ENCODE measurements at regions not wholly inside any gene's neighbourhood (a gene's known extent, or its start where the extent isn't known, plus 50 kb on each side); places are given as distances from the start of the nearest gene placed in this dataset.

- Histone ChIP-seq H3K9me2 (replicated peaks; ENCODE audit: insufficient read depth, low read length) (no peaks in the 10 kb centered on the region), H3K79me2 (ENCODE audit: low read length) (no peaks in the 10 kb centered on the region), H3K27me3 (replicated peaks; ENCODE audit: insufficient read depth, low read length) (no peaks in the 10 kb centered on the region), H3K9ac (ENCODE audit: low read length) (no peak overlapping the region), H3K27ac (ENCODE audit: low read length) (no peak overlapping the region), H3K9me3 (replicated peaks; ENCODE audit: insufficient read depth, low read length) (no peaks in the 10 kb centered on the region), H3F3A (ENCODE audit: insufficient read depth, low read length) (no peaks in the 10 kb centered on the region), H4K20me1 (ENCODE audit: insufficient read depth, low read length) (no peaks in the 10 kb centered on the region), H3K4me1 (ENCODE audit: low read length) (no peaks in the 10 kb centered on the region), H3K4me2 (ENCODE audit: low read depth, low read length) (no peak overlapping the region), H3K36me3 (replicated peaks; ENCODE audit: insufficient read depth, low read length) (no peaks in the 10 kb centered on the region), H3K4me3 (ENCODE audit: low read length) (no peak overlapping the region), H2AFZ (ENCODE audit: low read length) (no peak overlapping the region)
- DNase-seq: no peak
- TF ChIP-seq EZH2phosphoT487 (IDR thresholded peaks at IDR 0.05; ENCODE audit: low read length) (no peak), CTCF (IDR thresholded peaks at IDR 0.05; ENCODE audit: low read length) (no peak), EZH2 (optimal IDR thresholded peaks at IDR 0.05; ENCODE audit: low read depth, low read length) (no peak)
Measured at GRCh38 chr1:208933984-208934525, 649.5 kb upstream of the CAMK1G start.

GRCh38 chr1:208934933-208935332, 648.6 kb upstream of the CAMK1G start:
- DNase-seq: no peak
- no peaks in the 10 kb centered on the region for H3K36me3 ChIP-seq (replicated peaks; ENCODE audit: insufficient read depth, low read length)
- H3K4me3 ChIP-seq (ENCODE audit: low read length): no peak overlapping the region
- no peak overlapping the region for H3K27ac ChIP-seq (ENCODE audit: low read length)
- H3K9me3 ChIP-seq (replicated peaks; ENCODE audit: insufficient read depth, low read length): no peaks in the 10 kb centered on the region
- no peaks in the 10 kb centered on the region for H3K79me2 ChIP-seq (ENCODE audit: low read length)
- H3F3A ChIP-seq (ENCODE audit: insufficient read depth, low read length): no peaks in the 10 kb centered on the region
- no peaks in the 10 kb centered on the region for H3K9me2 ChIP-seq (replicated peaks; ENCODE audit: insufficient read depth, low read length)
- H3K4me1 ChIP-seq (ENCODE audit: low read length): no peaks in the 10 kb centered on the region
- no peaks in the 10 kb centered on the region for H3K27me3 ChIP-seq (replicated peaks; ENCODE audit: insufficient read depth, low read length)
- no peak overlapping the region for H3K9ac ChIP-seq (ENCODE audit: low read length)
- no peak for TF ChIP-seq EZH2phosphoT487 (IDR thresholded peaks at IDR 0.05; ENCODE audit: low read length)
- TF ChIP-seq CTCF (IDR thresholded peaks at IDR 0.05; ENCODE audit: low read length): no peak
- TF ChIP-seq EZH2 (optimal IDR thresholded peaks at IDR 0.05; ENCODE audit: low read depth, low read length): no peak
- no peak overlapping the region for H3K4me2 ChIP-seq (ENCODE audit: low read depth, low read length)
- H4K20me1 ChIP-seq (ENCODE audit: insufficient read depth, low read length): no peaks in the 10 kb centered on the region
- no peak overlapping the region for H2AFZ ChIP-seq (ENCODE audit: low read length)

GRCh38 chr1:208935517-208936187, 647.9 kb upstream of the CAMK1G start:
- Histone ChIP-seq H3K9ac (ENCODE audit: low read length) (no peak overlapping the region), H3K79me2 (ENCODE audit: low read length) (no peaks in the 10 kb centered on the region), H3K4me1 (ENCODE audit: low read length) (no peaks in the 10 kb centered on the region), H3K27ac (ENCODE audit: low read length) (no peak overlapping the region), H3K4me2 (ENCODE audit: low read depth, low read length) (no peak overlapping the region), H3F3A (ENCODE audit: insufficient read depth, low read length) (no peaks in the 10 kb centered on the region), H4K20me1 (ENCODE audit: insufficient read depth, low read length) (no peaks in the 10 kb centered on the region), H3K9me3 (replicated peaks; ENCODE audit: insufficient read depth, low read length) (no peaks in the 10 kb centered on the region), H2AFZ (ENCODE audit: low read length) (no peak overlapping the region), H3K4me3 (ENCODE audit: low read length) (no peak overlapping the region), H3K36me3 (replicated peaks; ENCODE audit: insufficient read depth, low read length) (no peaks in the 10 kb centered on the region), H3K9me2 (replicated peaks; ENCODE audit: insufficient read depth, low read length) (no peaks in the 10 kb centered on the region), H3K27me3 (replicated peaks; ENCODE audit: insufficient read depth, low read length) (no peaks in the 10 kb centered on the region)
- no peak for TF ChIP-seq CTCF (IDR thresholded peaks at IDR 0.05; ENCODE audit: low read length)
- no peak for TF ChIP-seq EZH2phosphoT487 (IDR thresholded peaks at IDR 0.05; ENCODE audit: low read length)
- TF ChIP-seq EZH2 (optimal IDR thresholded peaks at IDR 0.05; ENCODE audit: low read depth, low read length): no peak
- no peak for DNase-seq

Data from MM.1S (cell line).